HepG2 (cell line): ENCODE measurements at regions not wholly inside any gene's neighbourhood (a gene's known extent, or its start where the extent isn't known, plus 50 kb on each side); places are given as distances from the start of the nearest gene placed in this dataset.

Experiments
- ATAC-seq: fragments of 200-7000 bp; cut with Tn5 transposase; 3 replicates; pipeline ENCODE4 v1.9.1; 2020; ENCODE audit warnings: mild to moderate bottlenecking, moderate library complexity
- BruUV-seq: library from RNA; stranded (reverse); fragments of 400-500 nt; replicated peaks from 2 replicates; lab custom pipeline; 2021; lab: Mats Ljungman, UMichigan
- CTCF ChIA-PET: fragments of 300-600 bp; formaldehyde crosslinking; extraction: SDS; loops from one replicate; lab custom pipeline; 2021; ENCODE audit warnings: low total read pairs, inconsistent platforms, low intra/inter-chr PET ratio; lab: Yijun Ruan, JAX
- POLR2A ChIA-PET: fragments of 350-600 bp; sonication (Branson Sonifier 250); formaldehyde crosslinking; loops from one replicate; lab custom pipeline; 2020; ENCODE audit warnings: antibody characterized with exemption, inconsistent platforms; lab: Yijun Ruan, JAX
- DNase-seq: peaks from one replicate; pipeline ENCODE4 v3.0.0-alpha.2; 2015; ENCODE audit warnings: low spot score
- FAIRE-seq: peaks from 3 replicates; lab custom pipeline; 2011; peaks lifted over from hg19 to GRCh38; lab: Jason Lieb, UNC
- H2AFZ ChIP-seq: one replicate; pipeline ENCODE4 v1.6.1; 2011; ENCODE audit warnings: low read length, inconsistent platforms
- H3K27ac ChIP-seq: fragments of 300-600 bp; 3 replicates; pipeline ENCODE4 v1.8.0; 2011; ENCODE audit warnings: mixed run types, mild to moderate bottlenecking, mixed read lengths, low read length, inconsistent platforms; ENCODE audit not compliant: insufficient read depth; ENCODE audit errors: extremely low read length
- H3K27me3 ChIP-seq, 2 experiments: fragments of 200-600 bp in 1 of 2; 2 replicates in 1 of 2; 3 replicates in 1 of 2; pipeline versions ENCODE4 v1.6.0 to v1.8.0; 2011; ENCODE audit warnings: low read length in 2 of 2, mild to moderate bottlenecking in 2 of 2, moderate library complexity in 2 of 2, inconsistent platforms in 1 of 2; ENCODE audit not compliant: insufficient read depth in 2 of 2, control insufficient read depth in 1 of 2
- H3K36me3 ChIP-seq, 2 experiments: fragments of 200-600 bp in 1 of 2; replicated peaks in 1 of 2; 2 replicates in 1 of 2; 3 replicates in 1 of 2; pipeline versions ENCODE4 v1.5.1 to v1.8.0; 2011; ENCODE audit warnings: low read length in 2 of 2, inconsistent platforms in 1 of 2; ENCODE audit not compliant: insufficient read depth in 2 of 2, control insufficient read depth in 1 of 2
- H3K4me1 ChIP-seq: 2 replicates; pipeline ENCODE4 v1.5.1; 2012; ENCODE audit warnings: low read length, inconsistent platforms; ENCODE audit not compliant: insufficient read depth
- H3K4me2 ChIP-seq: 2 replicates; pipeline ENCODE4 v1.6.0; 2011; ENCODE audit warnings: low read depth, low read length, inconsistent platforms
- H3K4me3 ChIP-seq, 3 experiments: fragments of 200-600 bp in 1 of 3; sonication (generic), shearing (Covaris generic) in 1 of 3; replicated peaks in 1 of 3; 2 replicates each; pipeline ENCODE4 v1.5.1; 2011 to 2016; ENCODE audit warnings: low read length in 3 of 3, inconsistent platforms in 2 of 3, low read depth in 2 of 3, mild to moderate bottlenecking in 2 of 3, control low read depth in 1 of 3, mixed read lengths in 1 of 3; ENCODE audit not compliant: insufficient read depth in 1 of 3
- H3K79me2 ChIP-seq: one replicate; pipeline ENCODE4 v1.6.1; 2011; ENCODE audit warnings: low read length, inconsistent platforms; ENCODE audit not compliant: insufficient read depth
- H3K9ac ChIP-seq: 2 replicates; pipeline ENCODE4 v1.6.0; 2011; ENCODE audit warnings: mild to moderate bottlenecking, low read depth, low read length, inconsistent platforms; ENCODE audit not compliant: insufficient read depth
- H3K9me3 ChIP-seq: 2 replicates; pipeline ENCODE4 v1.5.1; 2012; ENCODE audit warnings: mild to moderate bottlenecking, low read length
- H4K20me1 ChIP-seq: 2 replicates; pipeline ENCODE4 v1.6.0; 2011; ENCODE audit warnings: inconsistent platforms, mild to moderate bottlenecking, low read length, moderate library complexity; ENCODE audit not compliant: insufficient read depth
- ASH2L ChIP-seq: fragments of 300-600, 200-600 bp; sonication (generic); IDR thresholded peaks from 2 replicates; pipeline ENCODE4 v1.7.0; 2017; ENCODE audit warnings: low read depth, mild to moderate bottlenecking, moderate library complexity, mixed read lengths, low read length; ENCODE audit not compliant: insufficient read length
- MAFK ChIP-seq, 2 experiments: IDR thresholded peaks in 1 of 2; conservative IDR thresholded peaks in 1 of 2; 2 replicates each; pipeline ENCODE4 v1.6.1; 2011; ENCODE audit warnings: improper control_type of control experiment in 2 of 2, low read length in 2 of 2
- MEIS2 ChIP-seq: sonication (generic); formaldehyde crosslinking; IDR thresholded peaks from 2 replicates; pipeline ENCODE4 v1.9.0; 2021; ENCODE audit warnings: mild to moderate bottlenecking, missing genetic modification reagents
- PAX8 ChIP-seq: sonication (generic); formaldehyde crosslinking; IDR thresholded peaks from 2 replicates; pipeline ENCODE4 v1.8.0; 2022; ENCODE audit warnings: mild to moderate bottlenecking, missing genetic modification reagents, borderline replicate concordance
- SOX13 ChIP-seq, 3 experiments: fragments of 450-650 bp in 1 of 3; sonication (generic) in 1 of 3; formaldehyde crosslinking in 1 of 3; IDR thresholded peaks in 2 of 3; conservative IDR thresholded peaks in 1 of 3; 2 replicates each; pipeline versions ENCODE4 v1.5.0 to v1.6.1; 2016 to 2020; ENCODE audit warnings: antibody characterized with exemption in 1 of 3, mild to moderate bottlenecking in 1 of 3, missing compliant biosample characterization in 1 of 3, missing genetic modification reagents in 1 of 3, moderate library complexity in 1 of 3
- ZFX ChIP-seq: sonication (generic); formaldehyde crosslinking; IDR thresholded peaks from 2 replicates; pipeline ENCODE4 v1.4.0; 2020; ENCODE audit warnings: mild to moderate bottlenecking, low read depth, missing genetic modification reagents, moderate library complexity
- WGBS: methylation state at CpG from one replicate; pipeline ENCODE4 v1.1.6; 2017; ENCODE audit warnings: low lambda C conversion rate; 5-methylcytosine and 5-hydroxymethylcytosine counted together
- in situ Hi-C: cut with HindIII; loops from 2 replicates; pipeline ENCODE4 v1.10.0; 2017; ENCODE audit warnings: low pct_unique_long_range_greater_than_20kb; ENCODE audit not compliant: extremely low pct_ligation_motif_present
- intact Hi-C: fragments of 100-400 bp; cut with micrococcal nuclease; formaldehyde crosslinking; loops from one replicate; pipeline ENCODE4 v1.10.0; 2022; ENCODE audit not compliant: unreplicated experiment
- TF ChIP-seq, protein P1 (sequence below): sonication (generic); formaldehyde crosslinking; IDR thresholded peaks from 2 replicates; pipeline ENCODE4 v1.4.0; 2020; ENCODE audit warnings: mild to moderate bottlenecking, missing genetic modification reagents
- TF ChIP-seq, protein P2 (sequence below): sonication (generic); formaldehyde crosslinking; IDR thresholded peaks from 2 replicates; pipeline ENCODE4 v1.4.0; 2020; ENCODE audit warnings: missing genetic modification reagents
- TF ChIP-seq, protein P3 (sequence below), 2 experiments: sonication (generic) in 1 of 2; formaldehyde crosslinking in 1 of 2; IDR thresholded peaks; 2 replicates each; pipeline versions ENCODE4 v1.5.1 to v1.6.1; 2011 to 2020; ENCODE audit warnings: borderline replicate concordance in 1 of 2, low read depth in 1 of 2, low read length in 1 of 2, mild to moderate bottlenecking in 1 of 2, missing genetic modification reagents in 1 of 2, moderate library complexity in 1 of 2

DNA sequence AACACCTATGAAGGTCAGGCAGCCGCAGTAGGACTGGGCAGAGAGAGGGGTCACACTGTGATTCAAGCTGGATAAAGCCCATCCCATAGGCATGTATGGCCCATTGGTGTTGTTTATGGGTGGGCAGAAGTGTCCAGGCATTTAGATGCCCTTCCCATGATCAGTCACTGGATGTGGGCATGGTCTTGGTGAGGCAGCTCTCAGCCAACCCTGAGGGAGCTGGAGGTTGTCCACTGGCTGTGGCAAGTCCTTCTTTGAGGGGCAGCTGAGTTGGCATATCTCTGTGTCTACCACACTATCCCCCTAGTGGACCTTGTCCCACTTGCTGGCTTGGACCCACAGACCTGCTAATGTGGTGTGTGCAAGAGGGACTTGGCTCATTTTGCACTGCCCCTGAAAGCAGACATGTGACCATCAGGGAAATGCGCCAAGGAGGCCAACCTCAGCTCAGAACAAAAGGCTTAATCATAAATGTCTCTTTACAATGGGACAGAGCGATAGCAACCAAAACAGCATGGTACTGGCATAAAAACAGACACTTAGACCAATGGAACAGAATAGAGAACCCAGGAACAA, 82.0 kb downstream of the TMEM17 start:
- no peak overlapping the region for H3K9ac ChIP-seq
- ChIA-PET POLR2A (no interaction called here), CTCF (interaction anchor here (1.5 kb wide), 1 partner anchor 351 kb away, joined by 7 read pairs; no protein-coding TSS in a partner anchor)
- FAIRE-seq = no peak
- H3K79me2 ChIP-seq = no peaks in the 10 kb centered on the region
- H3K9me3 ChIP-seq = no peaks in the 10 kb centered on the region
- no peak overlapping the region for H3K4me2 ChIP-seq
- H3K4me1 ChIP-seq = peaks cover 18% of the 10 kb centered on the region
- TF ChIP-seq, protein P1, sequence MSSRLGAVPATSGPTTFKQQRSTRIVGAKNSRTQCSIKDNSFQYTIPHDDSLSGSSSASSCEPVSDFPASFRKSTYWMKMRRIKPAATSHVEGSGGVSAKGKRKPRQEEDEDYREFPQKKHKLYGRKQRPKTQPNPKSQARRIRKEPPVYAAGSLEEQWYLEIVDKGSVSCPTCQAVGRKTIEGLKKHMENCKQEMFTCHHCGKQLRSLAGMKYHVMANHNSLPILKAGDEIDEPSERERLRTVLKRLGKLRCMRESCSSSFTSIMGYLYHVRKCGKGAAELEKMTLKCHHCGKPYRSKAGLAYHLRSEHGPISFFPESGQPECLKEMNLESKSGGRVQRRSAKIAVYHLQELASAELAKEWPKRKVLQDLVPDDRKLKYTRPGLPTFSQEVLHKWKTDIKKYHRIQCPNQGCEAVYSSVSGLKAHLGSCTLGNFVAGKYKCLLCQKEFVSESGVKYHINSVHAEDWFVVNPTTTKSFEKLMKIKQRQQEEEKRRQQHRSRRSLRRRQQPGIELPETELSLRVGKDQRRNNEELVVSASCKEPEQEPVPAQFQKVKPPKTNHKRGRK (CRISPR knock-in tag) = 0 out of 2 replicates have a peak, but pooled peaks have one; percentile 0
- TF ChIP-seq MAFK (conservative IDR thresholded peaks at IDR 0.05 in 1 of 2, IDR thresholded peaks at IDR 0.05 in 1 of 2; ENCODE audit: low read length in 2 of 2) = 0 out of 4 replicates have a peak, but pooled peaks have one; percentile 25 to 28
- no peak for TF ChIP-seq ASH2L
- no peak for TF ChIP-seq MEIS2 (CRISPR knock-in tag)
- TF ChIP-seq, protein P2, sequence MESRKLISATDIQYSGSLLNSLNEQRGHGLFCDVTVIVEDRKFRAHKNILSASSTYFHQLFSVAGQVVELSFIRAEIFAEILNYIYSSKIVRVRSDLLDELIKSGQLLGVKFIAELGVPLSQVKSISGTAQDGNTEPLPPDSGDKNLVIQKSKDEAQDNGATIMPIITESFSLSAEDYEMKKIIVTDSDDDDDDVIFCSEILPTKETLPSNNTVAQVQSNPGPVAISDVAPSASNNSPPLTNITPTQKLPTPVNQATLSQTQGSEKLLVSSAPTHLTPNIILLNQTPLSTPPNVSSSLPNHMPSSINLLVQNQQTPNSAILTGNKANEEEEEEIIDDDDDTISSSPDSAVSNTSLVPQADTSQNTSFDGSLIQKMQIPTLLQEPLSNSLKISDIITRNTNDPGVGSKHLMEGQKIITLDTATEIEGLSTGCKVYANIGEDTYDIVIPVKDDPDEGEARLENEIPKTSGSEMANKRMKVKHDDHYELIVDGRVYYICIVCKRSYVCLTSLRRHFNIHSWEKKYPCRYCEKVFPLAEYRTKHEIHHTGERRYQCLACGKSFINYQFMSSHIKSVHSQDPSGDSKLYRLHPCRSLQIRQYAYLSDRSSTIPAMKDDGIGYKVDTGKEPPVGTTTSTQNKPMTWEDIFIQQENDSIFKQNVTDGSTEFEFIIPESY (CRISPR knock-in tag) = peak; percentile 63; the same call in 1 of the 2 replicates
- TF ChIP-seq SOX13 (IDR thresholded peaks at IDR 0.05) = no peak
- TF ChIP-seq SOX13 (CRISPR knock-in tag; conservative IDR thresholded peaks at IDR 0.05 in 1 of 2, IDR thresholded peaks at IDR 0.05 in 1 of 2) = 0 out of 4 replicates have a peak, but pooled peaks of 1 of the 2 experiments have one; percentile 18
- TF ChIP-seq, protein P3, sequence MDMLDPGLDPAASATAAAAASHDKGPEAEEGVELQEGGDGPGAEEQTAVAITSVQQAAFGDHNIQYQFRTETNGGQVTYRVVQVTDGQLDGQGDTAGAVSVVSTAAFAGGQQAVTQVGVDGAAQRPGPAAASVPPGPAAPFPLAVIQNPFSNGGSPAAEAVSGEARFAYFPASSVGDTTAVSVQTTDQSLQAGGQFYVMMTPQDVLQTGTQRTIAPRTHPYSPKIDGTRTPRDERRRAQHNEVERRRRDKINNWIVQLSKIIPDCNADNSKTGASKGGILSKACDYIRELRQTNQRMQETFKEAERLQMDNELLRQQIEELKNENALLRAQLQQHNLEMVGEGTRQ (IDR thresholded peaks at IDR 0.05; ENCODE audit: low read depth, low read length) = no peak
- TF ChIP-seq, protein P3 (CRISPR knock-in tag; IDR thresholded peaks at IDR 0.05; ENCODE audit: borderline replicate concordance) = 0 out of 2 replicates have a peak, but pooled peaks have one; percentile 23
- no peak for TF ChIP-seq PAX8 (CRISPR knock-in tag)
- no peak for TF ChIP-seq ZFX (CRISPR knock-in tag)
- no peaks in the 10 kb centered on the region for H4K20me1 ChIP-seq
- intact Hi-C loops (loop anchor here (1.0 kb wide), 1 partner anchor 351 kb away; no protein-coding TSS in a partner anchor), in situ Hi-C loops (loop anchor here (25.0 kb wide), 1 partner anchor 638 kb away; the partner anchor contains the start of gene OTX1)
- H3K4me3 ChIP-seq = no peak overlapping the region
- no peaks in the 10 kb centered on the region for H3K27me3 ChIP-seq
- no peak overlapping the region for H2AFZ ChIP-seq
- no TSS peak for BruUV-seq
- H3K27ac ChIP-seq = no peak overlapping the region
- ATAC-seq = peak; percentile 61
- no peaks in the 10 kb centered on the region for H3K36me3 ChIP-seq
- DNase-seq = no peak
- 91% methylated on average over 3 of the region's 3 CpGs for WGBS
